ENCODE measurements at regions not wholly inside any gene's neighbourhood (a gene's known extent, or its start where the extent isn't known, plus 50 kb on each side); places are given as distances from the start of the nearest gene placed in this dataset.

GRCh38 chr18:78056011-78056410, 806.4 kb downstream of the GALR1 start:
- no peak for DNase-seq (ENCODE audit: low read depth)

GRCh38 chr18:78069784-78070664, 820.4 kb downstream of the GALR1 start:
- peak; percentile 1 for DNase-seq (ENCODE audit: low read depth)

DNA sequence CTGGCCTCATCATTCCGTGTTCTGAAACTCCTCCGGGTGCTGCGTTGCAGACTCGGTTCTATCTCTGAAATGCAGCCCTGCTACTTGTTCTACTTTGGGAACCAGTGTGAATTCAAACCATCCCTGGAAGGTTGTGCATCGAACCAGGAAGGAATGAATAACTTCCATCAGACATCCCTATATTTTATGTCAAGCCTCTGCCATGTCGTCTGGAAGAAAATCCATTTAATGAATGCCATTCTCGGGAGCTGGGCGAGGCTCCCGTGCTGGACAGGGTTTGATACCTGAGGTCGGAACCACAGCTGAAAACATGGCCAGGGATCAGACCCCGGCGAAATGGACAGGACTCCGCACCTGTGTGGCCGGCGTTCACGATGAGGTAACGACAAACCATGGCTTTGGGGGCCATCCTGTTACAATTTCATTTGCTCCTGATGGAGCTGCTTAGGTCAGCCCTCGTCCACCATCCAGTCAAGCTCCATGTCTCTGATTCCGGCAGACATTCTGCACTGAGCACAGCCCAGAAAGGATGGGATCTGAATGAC, 821.6 kb downstream of the GALR1 start:
- no peak for DNase-seq (ENCODE audit: low read depth)

GRCh38 chr18:78071776-78072175, 822.1 kb downstream of the GALR1 start:
- DNase-seq (ENCODE audit: low read depth) = no peak

DNA sequence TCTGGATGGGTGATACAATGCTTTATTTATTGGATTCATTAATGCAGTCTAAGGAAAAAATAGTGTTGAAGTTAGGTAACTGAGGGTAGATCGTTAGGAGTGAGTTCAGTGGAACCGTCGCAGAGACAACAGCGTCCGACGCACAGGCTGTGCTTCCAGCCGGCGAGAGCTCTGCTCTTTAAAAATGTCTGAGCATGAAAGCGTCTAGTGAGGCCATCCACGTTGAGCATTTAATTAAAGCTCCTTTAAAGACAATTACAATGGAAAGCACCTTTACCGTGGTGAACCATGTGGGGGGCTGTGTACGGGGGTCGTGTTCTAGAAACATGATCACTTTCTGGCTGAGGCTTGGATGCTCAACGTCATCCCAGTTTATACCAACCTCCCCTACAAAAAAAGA, 822.7 kb downstream of the GALR1 start:
- DNase-seq (ENCODE audit: low read depth) = no peak

- no peak for DNase-seq (ENCODE audit: low read depth)
Measured at GRCh38 chr18:78073275-78073674, 823.6 kb downstream of the GALR1 start.

DNA sequence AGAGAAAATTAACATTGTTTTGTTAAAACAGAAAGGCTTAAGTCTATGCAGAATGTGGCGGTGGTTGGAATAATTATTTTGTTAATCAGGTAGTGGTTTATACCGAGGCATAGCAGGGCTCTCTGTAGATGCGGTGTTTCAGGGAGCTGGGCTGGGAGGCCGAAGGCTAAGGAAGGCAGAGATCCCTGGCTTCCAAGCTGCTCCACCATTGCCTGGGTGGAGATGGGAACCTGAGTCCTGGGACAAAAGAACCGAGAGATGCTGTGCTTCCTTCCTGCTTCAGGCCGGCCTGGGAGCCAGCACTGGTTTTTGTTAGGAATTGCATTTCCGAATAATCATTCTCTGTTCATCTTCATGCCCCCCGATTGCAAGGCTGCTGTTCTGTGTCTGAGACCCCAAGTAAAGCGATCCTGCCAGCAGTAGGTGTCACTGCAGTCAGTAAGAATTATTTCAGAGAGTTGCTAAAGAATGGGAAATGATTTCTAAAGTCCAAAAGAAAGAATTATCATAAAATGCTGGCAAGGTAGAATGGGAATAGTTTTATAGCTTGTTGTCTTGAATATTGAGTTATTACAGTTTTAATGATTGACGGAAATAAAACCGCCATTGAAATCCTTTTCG, 824.9 kb downstream of the GALR1 start:
- DNase-seq (ENCODE audit: low read depth) = no peak

DNA sequence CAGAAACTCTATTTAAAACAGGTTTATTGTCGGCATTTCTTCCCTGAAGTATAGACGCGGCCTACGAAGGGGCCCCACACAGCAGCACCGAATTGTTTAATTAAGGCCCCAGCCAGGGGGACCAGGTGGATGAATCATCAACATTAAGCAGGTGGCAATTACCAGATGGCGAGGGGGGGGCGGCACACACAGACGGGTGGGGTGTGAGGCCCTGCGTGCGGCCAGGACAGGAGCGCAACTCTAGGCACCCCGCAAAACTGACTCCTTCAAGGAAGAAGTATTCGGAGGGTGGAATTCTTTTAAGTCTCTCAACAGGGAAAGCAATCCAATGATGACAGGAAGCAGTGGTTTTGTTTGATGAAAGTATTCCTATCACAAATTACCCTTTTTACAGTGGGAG, 830.4 kb downstream of the GALR1 start:
- DNase-seq (ENCODE audit: low read depth) = no peak

DNA sequence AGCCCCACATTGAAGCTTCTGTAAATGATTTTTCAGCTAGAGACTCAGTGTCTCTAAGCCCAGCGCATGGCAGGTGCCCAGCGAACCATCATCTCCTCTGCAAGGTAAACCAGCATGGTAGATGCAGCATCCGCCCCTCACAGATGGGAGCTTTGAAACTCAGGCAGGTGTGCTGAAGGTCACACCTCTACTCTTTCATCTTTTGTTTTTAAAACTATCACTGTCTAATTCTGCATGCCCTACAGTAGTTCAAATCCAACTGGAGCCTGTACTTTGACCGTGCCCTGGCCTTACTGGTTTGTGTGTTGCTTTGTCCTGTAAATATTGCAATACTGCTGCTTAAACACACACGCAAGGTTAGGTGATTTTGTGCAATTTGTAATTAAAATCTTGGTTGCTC, 831.1 kb downstream of the GALR1 start:
- no peak for DNase-seq (ENCODE audit: low read depth)

DNA sequence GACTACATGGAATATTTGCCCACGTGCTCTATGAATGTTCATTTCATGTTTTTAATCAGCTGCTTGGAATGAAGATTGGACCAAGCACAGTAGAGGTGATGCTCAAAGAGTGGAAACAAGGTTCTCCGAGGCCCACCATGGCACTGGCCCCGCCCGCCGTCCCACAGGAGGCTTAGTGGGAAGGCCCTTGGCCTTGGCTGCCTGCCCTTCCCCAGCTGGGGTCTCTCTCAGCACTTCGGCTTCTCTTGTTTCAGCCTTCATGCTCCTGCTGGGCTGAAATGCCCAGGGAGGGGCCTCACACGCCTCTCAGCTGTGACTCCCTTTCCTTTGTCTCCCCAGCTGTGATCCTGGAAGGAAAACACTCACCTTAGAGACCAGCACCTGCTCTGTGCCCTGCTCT, 833.2 kb downstream of the GALR1 start:
- no peak for DNase-seq (ENCODE audit: low read depth)

DNA sequence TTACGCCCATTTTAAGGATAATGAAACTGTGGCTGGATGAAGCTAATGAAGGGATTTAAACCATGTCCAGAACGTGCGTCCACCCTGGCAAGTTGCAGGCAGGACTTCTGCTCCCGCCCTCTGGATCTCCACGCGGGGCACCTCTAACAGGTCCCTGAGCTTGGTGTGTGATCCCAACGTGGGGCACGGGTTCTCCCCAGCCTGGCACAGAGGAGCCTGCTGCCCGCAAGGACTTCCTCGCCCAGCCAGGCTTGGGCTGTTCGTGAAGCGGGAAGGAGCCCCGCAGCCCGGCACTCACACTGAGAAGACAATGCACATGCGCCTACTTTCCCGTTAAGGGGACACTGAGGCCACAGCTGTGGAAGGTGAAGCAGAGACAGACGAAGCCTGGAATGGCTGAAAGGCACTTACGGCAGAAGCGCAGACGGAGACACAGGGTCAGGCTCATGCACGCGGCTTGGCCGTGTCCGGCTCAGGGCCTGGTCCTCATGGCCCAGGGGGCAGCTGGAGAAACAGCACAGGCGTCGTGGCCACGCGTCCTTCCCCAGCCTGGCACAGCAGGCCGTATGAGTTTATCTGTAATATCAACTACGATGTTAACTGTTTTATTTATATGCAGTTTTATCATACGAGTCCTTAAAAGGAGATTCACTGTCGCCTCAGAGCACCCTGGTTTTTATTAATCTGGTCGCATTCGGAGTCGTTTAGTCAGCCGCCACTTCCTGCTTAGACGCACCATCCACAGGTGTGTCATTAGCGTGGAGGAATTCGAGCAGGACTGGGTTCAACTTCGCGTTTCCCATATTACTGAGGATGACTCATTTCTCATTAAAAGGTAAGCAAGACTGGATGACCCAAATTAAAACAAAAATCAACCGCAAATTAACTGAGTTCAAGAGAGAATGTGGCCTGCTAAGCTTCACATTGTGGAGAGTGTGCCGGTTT, 835.9 kb downstream of the GALR1 start:
- DNase-seq (ENCODE audit: low read depth) = no peak

DNA sequence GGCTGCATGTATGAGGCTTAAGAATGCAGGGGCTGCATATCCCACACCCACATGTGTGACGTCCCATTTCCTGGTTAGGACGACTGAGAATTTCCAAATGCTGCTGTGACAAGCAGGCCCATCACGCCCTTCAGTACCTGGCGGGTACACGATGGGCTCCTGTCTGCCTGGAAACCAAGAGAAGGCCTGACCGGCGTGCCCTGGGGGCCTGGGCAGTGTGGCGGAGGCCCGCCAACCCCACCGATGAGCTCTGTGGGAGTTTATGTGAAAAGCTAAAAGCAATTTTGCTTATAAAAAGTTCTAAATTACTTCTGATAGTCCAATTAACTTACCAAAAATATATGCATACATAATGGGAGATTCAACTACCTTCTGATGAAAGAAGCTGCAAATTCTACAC, 837.3 kb downstream of the GALR1 start:
- DNase-seq (ENCODE audit: low read depth) = no peak

DNA sequence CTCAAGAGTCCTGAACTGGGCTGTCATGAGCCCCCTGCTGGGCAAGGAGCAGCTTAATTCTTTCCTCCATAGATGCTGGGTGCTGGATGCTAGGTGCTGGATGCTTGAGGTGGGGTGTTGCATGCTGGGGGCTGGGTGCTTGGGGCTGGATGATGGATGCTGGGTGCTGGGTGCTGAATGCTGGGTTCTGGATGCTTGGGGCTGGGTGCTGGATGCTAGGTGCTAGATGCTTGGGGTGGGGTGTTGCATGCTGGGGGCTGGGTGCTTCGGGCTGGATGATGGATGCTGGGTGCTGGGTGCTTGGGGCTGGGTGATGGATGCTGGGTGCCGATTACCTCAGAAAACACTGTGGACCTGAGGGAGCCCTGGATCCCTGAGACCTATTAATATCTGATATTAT, 837.7 kb downstream of the GALR1 start:
- DNase-seq (ENCODE audit: low read depth) = no peak

- DNase-seq (ENCODE audit: low read depth) = no peak
Measured at GRCh38 chr18:78090584-78090983, 840.9 kb downstream of the GALR1 start.

DNA sequence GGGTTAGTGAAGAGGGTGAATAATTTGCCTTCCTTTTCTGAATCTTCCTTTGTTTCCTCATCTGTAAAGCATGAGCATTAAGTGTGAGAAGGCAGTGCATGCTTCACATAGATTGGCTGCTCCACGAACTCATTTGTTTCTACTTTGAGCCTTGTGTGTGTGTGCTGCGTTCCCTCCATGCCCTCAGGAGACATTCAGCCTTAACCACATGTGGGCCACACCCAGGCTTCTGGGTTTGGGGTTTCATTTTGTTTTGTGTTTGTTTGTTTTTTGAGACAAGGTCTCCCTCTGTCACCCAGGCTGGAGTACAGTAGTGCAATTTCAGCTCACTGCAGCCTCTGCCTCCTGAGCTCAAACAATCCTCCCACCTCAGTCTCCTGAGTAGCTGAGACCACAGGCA, 843.3 kb downstream of the GALR1 start:
- no peak for DNase-seq (ENCODE audit: low read depth)

DNA sequence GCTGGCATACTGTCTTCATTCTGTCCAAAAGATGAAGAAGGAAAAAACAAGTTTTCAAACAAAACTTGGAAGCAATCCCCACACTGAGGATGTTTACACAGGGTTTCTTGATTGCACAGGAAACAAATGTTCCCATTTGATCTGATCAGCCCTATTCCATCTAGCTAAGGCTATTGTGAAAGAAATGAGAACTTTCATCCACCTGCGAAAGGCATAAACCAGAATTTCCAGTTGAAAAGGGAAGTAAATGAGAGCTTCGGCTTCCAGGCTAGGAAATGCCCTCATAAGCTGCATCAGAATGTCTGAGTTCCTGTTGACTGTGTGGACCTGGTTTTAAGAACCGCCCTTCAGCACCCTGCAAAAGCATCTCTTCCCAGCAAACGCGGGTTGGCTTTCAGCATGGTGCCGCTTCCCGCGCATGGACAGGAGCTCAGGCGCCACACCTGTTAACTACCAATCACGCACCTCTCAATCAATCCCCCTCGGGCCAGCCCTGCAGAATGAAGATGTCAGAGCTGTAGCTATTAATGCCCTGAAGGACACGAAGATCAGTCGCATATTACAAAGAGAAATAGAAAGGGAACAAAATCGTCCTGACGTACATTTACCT, 850.4 kb downstream of the GALR1 start:
- no peak for DNase-seq (ENCODE audit: low read depth)

DNA sequence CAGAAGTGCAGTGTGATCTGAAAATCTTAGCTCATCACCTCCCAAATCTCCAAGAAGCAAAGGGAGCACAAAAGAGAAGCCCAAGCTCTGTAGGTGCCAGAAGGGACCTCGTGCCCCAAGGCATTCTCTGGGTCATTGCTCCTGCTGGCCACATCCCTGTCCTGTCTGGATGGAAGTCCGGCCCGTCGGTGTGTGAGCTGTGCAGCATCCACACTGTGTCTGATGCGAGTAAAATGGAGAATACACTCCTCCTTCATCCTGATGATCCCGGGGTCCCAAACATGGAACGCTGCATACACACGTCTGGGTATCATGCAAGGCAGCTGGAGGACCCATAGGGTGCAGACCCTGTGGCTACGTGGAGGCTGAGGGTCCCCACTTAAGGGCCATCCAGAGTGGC, 851.4 kb downstream of the GALR1 start:
- no peak for DNase-seq (ENCODE audit: low read depth)

GRCh38 chr18:78102135-78102534, 852.5 kb downstream of the GALR1 start:
- DNase-seq (ENCODE audit: low read depth) = no peak

DNA sequence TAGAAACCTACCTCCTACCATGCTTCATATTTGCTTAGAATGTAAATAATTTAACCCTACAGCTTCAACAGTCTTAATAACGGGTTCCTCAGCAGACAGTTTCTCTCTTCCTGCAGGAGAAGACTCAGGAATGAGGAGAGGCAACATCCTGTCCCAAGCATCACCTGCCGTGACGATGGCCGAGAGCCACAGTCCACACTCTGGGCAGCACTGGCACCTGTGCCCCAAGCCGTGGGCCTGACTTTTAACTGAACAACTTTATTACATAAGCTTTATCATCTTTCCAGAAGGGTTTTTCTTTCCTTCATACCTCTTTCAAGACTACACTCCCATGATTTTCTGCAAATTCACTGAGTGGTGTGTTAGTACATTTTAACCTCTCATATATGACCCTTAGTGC, 856.0 kb downstream of the GALR1 start:
- DNase-seq (ENCODE audit: low read depth) = no peak

- no peak for DNase-seq (ENCODE audit: low read depth)
Measured at GRCh38 chr18:78106946-78107345, 857.3 kb downstream of the GALR1 start.

DNA sequence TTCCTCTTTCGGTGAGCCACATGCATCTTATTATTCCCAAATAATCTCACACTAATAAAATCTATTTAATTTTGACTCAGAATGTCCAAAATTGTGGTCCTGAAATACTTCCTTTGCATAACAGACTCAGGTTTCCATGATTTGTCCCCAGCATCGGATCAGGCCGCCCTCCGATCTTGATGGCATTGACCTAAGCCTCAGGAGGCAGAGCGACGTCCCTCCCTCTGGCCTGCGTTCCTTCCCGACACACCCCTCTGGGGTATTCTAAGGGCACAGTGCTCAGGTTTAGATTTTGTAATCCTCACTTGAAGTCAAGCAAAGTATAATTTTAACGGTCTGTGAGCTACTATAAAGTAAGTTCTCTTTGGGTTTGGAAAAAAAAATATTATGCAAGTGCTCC, 857.7 kb downstream of the GALR1 start:
- DNase-seq (ENCODE audit: low read depth) = no peak

GRCh38 chr18:78108554-78108953, 858.9 kb downstream of the GALR1 start:
- DNase-seq (ENCODE audit: low read depth) = no peak

All from RPMI7951 (cell line).